HepG2 (cell line): ENCODE measurements at regions not wholly inside any gene's neighbourhood (a gene's known extent, or its start where the extent isn't known, plus 50 kb on each side); places are given as distances from the start of the nearest gene placed in this dataset.

Source experiments
- ATAC-seq: fragments of 200-7000 bp; cut with Tn5 transposase; 3 replicates; pipeline ENCODE4 v1.9.1; 2020; ENCODE audit warnings: mild to moderate bottlenecking, moderate library complexity
- BruUV-seq: library from RNA; stranded (reverse); fragments of 400-500 nt; replicated peaks from 2 replicates; lab custom pipeline; 2021; lab: Mats Ljungman, UMichigan
- CTCF ChIA-PET: fragments of 300-600 bp; formaldehyde crosslinking; extraction: SDS; loops from one replicate; lab custom pipeline; 2021; ENCODE audit warnings: low total read pairs, inconsistent platforms, low intra/inter-chr PET ratio; lab: Yijun Ruan, JAX
- POLR2A ChIA-PET: fragments of 350-600 bp; sonication (Branson Sonifier 250); formaldehyde crosslinking; loops from one replicate; lab custom pipeline; 2020; ENCODE audit warnings: antibody characterized with exemption, inconsistent platforms; lab: Yijun Ruan, JAX
- DNase-seq: peaks from one replicate; pipeline ENCODE4 v3.0.0-alpha.2; 2015; ENCODE audit warnings: low spot score
- FAIRE-seq: peaks from 3 replicates; lab custom pipeline; 2011; peaks lifted over from hg19 to GRCh38; lab: Jason Lieb, UNC
- H2AFZ ChIP-seq: one replicate; pipeline ENCODE4 v1.6.1; 2011; ENCODE audit warnings: low read length, inconsistent platforms
- H3K27ac ChIP-seq: fragments of 300-600 bp; 3 replicates; pipeline ENCODE4 v1.8.0; 2011; ENCODE audit warnings: mixed run types, mild to moderate bottlenecking, mixed read lengths, low read length, inconsistent platforms; ENCODE audit not compliant: insufficient read depth; ENCODE audit errors: extremely low read length
- H3K27me3 ChIP-seq, 2 experiments: fragments of 200-600 bp in 1 of 2; 2 replicates in 1 of 2; 3 replicates in 1 of 2; pipeline versions ENCODE4 v1.6.0 to v1.8.0; 2011; ENCODE audit warnings: low read length in 2 of 2, mild to moderate bottlenecking in 2 of 2, moderate library complexity in 2 of 2, inconsistent platforms in 1 of 2; ENCODE audit not compliant: insufficient read depth in 2 of 2, control insufficient read depth in 1 of 2
- H3K36me3 ChIP-seq, 2 experiments: fragments of 200-600 bp in 1 of 2; replicated peaks in 1 of 2; 2 replicates in 1 of 2; 3 replicates in 1 of 2; pipeline versions ENCODE4 v1.5.1 to v1.8.0; 2011; ENCODE audit warnings: low read length in 2 of 2, inconsistent platforms in 1 of 2; ENCODE audit not compliant: insufficient read depth in 2 of 2, control insufficient read depth in 1 of 2
- H3K4me1 ChIP-seq: 2 replicates; pipeline ENCODE4 v1.5.1; 2012; ENCODE audit warnings: low read length, inconsistent platforms; ENCODE audit not compliant: insufficient read depth
- H3K4me2 ChIP-seq: 2 replicates; pipeline ENCODE4 v1.6.0; 2011; ENCODE audit warnings: low read depth, low read length, inconsistent platforms
- H3K4me3 ChIP-seq, 3 experiments: fragments of 200-600 bp in 1 of 3; sonication (generic), shearing (Covaris generic) in 1 of 3; replicated peaks in 1 of 3; 2 replicates each; pipeline ENCODE4 v1.5.1; 2011 to 2016; ENCODE audit warnings: low read length in 3 of 3, inconsistent platforms in 2 of 3, low read depth in 2 of 3, mild to moderate bottlenecking in 2 of 3, control low read depth in 1 of 3, mixed read lengths in 1 of 3; ENCODE audit not compliant: insufficient read depth in 1 of 3
- H3K79me2 ChIP-seq: one replicate; pipeline ENCODE4 v1.6.1; 2011; ENCODE audit warnings: low read length, inconsistent platforms; ENCODE audit not compliant: insufficient read depth
- H3K9ac ChIP-seq: 2 replicates; pipeline ENCODE4 v1.6.0; 2011; ENCODE audit warnings: mild to moderate bottlenecking, low read depth, low read length, inconsistent platforms; ENCODE audit not compliant: insufficient read depth
- H3K9me3 ChIP-seq: 2 replicates; pipeline ENCODE4 v1.5.1; 2012; ENCODE audit warnings: mild to moderate bottlenecking, low read length
- H4K20me1 ChIP-seq: 2 replicates; pipeline ENCODE4 v1.6.0; 2011; ENCODE audit warnings: inconsistent platforms, mild to moderate bottlenecking, low read length, moderate library complexity; ENCODE audit not compliant: insufficient read depth
- KAT7 ChIP-seq: IDR thresholded peaks from 2 replicates; pipeline ENCODE4 v1.6.1; 2018; ENCODE audit warnings: borderline replicate concordance, missing compliant biosample characterization
- NR2C2 ChIP-seq: sonication (generic); formaldehyde crosslinking; IDR thresholded peaks from 2 replicates; pipeline ENCODE4 v1.4.0; 2020; ENCODE audit warnings: missing genetic modification reagents, mild to moderate bottlenecking, moderate library complexity, borderline replicate concordance
- SMARCE1 ChIP-seq: fragments of 450-650 bp; IDR thresholded peaks from 2 replicates; pipeline ENCODE4 v1.6.1; 2017; ENCODE audit warnings: borderline replicate concordance
- SSRP1 ChIP-seq: IDR thresholded peaks from 2 replicates; pipeline ENCODE4 v1.6.1; 2016; ENCODE audit warnings: control low read depth
- ZNF331 ChIP-seq: sonication (generic); formaldehyde crosslinking; IDR thresholded peaks from 2 replicates; pipeline ENCODE4 v1.4.0; 2020; ENCODE audit warnings: missing genetic modification reagents
- WGBS: methylation state at CpG from one replicate; pipeline ENCODE4 v1.1.6; 2017; ENCODE audit warnings: low lambda C conversion rate; 5-methylcytosine and 5-hydroxymethylcytosine counted together
- in situ Hi-C: cut with HindIII; loops from 2 replicates; pipeline ENCODE4 v1.10.0; 2017; ENCODE audit warnings: low pct_unique_long_range_greater_than_20kb; ENCODE audit not compliant: extremely low pct_ligation_motif_present
- intact Hi-C: fragments of 100-400 bp; cut with micrococcal nuclease; formaldehyde crosslinking; loops from one replicate; pipeline ENCODE4 v1.10.0; 2022; ENCODE audit not compliant: unreplicated experiment
- TF ChIP-seq, protein P1 (sequence below): sonication (generic); formaldehyde crosslinking; IDR thresholded peaks from 2 replicates; pipeline ENCODE4 v1.5.1; 2020; ENCODE audit warnings: missing genetic modification reagents, mild to moderate bottlenecking, borderline replicate concordance
- TF ChIP-seq, protein P2 (sequence below): sonication (generic); formaldehyde crosslinking; IDR thresholded peaks from 2 replicates; pipeline ENCODE4 v1.5.0; 2020; ENCODE audit warnings: mild to moderate bottlenecking, missing genetic modification reagents
- TF ChIP-seq, protein P3 (sequence below): sonication (generic); formaldehyde crosslinking; IDR thresholded peaks from 2 replicates; pipeline ENCODE4 v1.8.1; 2023; ENCODE audit warnings: mild to moderate bottlenecking, missing genetic modification reagents
- TF ChIP-seq, protein P4 (sequence below): IDR thresholded peaks from 2 replicates; pipeline ENCODE4 v1.6.1; 2016; ENCODE audit warnings: mild to moderate bottlenecking, missing biosample characterization, missing genetic modification reagents

DNA sequence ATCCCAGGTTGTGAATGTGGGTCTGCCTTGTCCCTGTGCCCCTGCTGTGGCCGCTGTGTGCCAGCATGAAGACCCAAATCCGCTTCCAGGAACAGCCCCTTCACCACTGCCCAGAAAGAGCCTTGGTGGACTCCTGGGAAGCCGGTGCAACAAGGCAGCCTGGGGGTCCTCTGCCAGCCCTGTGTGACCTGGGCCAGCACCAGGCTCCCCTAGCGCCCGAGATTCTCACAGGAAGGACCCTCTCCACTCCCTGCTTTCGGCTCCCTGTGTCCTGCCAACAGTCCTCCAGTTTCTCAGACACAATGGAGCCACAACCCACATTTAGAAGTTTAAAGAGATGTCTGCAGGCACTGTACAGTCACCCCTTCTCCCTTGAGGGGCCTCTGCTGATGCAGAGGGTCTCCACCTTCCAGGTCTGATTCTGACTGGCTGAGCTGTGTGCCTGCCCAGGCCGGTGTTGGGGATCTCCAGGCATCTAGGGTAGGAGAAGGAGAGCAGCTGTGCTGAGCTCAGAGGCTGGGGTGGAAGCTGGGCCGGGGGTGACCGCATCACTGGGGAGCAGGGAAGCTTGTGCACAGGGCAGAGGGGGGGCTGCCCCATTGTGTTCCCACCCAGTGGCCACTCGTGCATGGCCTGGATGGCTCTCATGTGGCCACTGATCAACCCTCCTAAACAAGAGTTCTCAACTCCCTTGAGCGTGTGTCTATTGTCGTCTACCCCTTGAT is 174.0 kb downstream of the IRX2 start:
- no peak for DNase-seq
- H3K36me3 ChIP-seq, result no peaks in the 10 kb centered on the region
- no peak overlapping the region for H3K9ac ChIP-seq
- H3K4me3 ChIP-seq, result no peak overlapping the region
- no peaks in the 10 kb centered on the region for H3K79me2 ChIP-seq
- H3K4me1 ChIP-seq, result no peaks in the 10 kb centered on the region
- TF ChIP-seq, protein P1, sequence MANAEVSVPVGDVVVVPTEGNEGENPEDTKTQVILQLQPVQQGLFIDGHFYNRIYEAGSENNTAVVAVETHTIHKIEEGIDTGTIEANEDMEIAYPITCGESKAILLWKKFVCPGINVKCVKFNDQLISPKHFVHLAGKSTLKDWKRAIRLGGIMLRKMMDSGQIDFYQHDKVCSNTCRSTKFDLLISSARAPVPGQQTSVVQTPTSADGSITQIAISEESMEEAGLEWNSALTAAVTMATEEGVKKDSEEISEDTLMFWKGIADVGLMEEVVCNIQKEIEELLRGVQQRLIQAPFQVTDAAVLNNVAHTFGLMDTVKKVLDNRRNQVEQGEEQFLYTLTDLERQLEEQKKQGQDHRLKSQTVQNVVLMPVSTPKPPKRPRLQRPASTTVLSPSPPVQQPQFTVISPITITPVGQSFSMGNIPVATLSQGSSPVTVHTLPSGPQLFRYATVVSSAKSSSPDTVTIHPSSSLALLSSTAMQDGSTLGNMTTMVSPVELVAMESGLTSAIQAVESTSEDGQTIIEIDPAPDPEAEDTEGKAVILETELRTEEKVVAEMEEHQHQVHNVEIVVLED (CRISPR knock-in tag), result no peak
- TF ChIP-seq SMARCE1, result no peak
- TF ChIP-seq, protein P2, sequence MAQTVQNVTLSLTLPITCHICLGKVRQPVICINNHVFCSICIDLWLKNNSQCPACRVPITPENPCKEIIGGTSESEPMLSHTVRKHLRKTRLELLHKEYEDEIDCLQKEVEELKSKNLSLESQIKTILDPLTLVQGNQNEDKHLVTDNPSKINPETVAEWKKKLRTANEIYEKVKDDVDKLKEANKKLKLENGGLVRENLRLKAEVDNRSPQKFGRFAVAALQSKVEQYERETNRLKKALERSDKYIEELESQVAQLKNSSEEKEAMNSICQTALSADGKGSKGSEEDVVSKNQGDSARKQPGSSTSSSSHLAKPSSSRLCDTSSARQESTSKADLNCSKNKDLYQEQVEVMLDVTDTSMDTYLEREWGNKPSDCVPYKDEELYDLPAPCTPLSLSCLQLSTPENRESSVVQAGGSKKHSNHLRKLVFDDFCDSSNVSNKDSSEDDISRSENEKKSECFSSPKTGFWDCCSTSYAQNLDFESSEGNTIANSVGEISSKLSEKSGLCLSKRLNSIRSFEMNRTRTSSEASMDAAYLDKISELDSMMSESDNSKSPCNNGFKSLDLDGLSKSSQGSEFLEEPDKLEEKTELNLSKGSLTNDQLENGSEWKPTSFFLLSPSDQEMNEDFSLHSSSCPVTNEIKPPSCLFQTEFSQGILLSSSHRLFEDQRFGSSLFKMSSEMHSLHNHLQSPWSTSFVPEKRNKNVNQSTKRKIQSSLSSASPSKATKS (CRISPR knock-in tag), result no peak
- TF ChIP-seq, protein P3, sequence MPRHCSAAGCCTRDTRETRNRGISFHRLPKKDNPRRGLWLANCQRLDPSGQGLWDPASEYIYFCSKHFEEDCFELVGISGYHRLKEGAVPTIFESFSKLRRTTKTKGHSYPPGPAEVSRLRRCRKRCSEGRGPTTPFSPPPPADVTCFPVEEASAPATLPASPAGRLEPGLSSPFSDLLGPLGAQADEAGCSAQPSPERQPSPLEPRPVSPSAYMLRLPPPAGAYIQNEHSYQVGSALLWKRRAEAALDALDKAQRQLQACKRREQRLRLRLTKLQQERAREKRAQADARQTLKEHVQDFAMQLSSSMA (CRISPR knock-in tag), result no peak
- TF ChIP-seq KAT7 (CRISPR knock-in tag), result no peak
- TF ChIP-seq, protein P4, sequence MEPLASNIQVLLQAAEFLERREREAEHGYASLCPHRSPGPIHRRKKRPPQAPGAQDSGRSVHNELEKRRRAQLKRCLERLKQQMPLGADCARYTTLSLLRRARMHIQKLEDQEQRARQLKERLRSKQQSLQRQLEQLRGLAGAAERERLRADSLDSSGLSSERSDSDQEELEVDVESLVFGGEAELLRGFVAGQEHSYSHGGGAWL (CRISPR knock-in tag), result no peak
- TF ChIP-seq SSRP1, result no peak
- TF ChIP-seq ZNF331 (CRISPR knock-in tag), result no peak
- no peak for TF ChIP-seq NR2C2 (CRISPR knock-in tag)
- TF ChIP-seq, all 625 proteins: peak for 0
- no peak overlapping the region for H2AFZ ChIP-seq
- ChIA-PET POLR2A (no interaction called here), CTCF (no interaction called here)
- no TSS peak for BruUV-seq
- H4K20me1 ChIP-seq, result no peaks in the 10 kb centered on the region
- no peaks in the 10 kb centered on the region; the same call in 1 of the 2 replicates for H3K9me3 ChIP-seq
- no peak overlapping the region for H3K27ac ChIP-seq
- in situ Hi-C loops (no loop called here), intact Hi-C loops (no loop called here)
- H3K27me3 ChIP-seq, result peaks cover 0 to 7% of the 10 kb centered on the region in 2 experiments; a peak in 1 of 5 replicates
- FAIRE-seq, result no peak
- WGBS, result 10% methylated on average over 4 of the region's 12 CpGs
- no peak for ATAC-seq
- H3K4me2 ChIP-seq, result no peak overlapping the region
